GM19023 (cell line): ENCODE measurements at regions not wholly inside any gene's neighbourhood (a gene's known extent, or its start where the extent isn't known, plus 50 kb on each side); places are given as distances from the start of the nearest gene placed in this dataset.

Experiments used
- ATAC-seq: cut with Tn5 transposase; IDR thresholded peaks from one replicate; pipeline ENCODE4 v1.9.1; 2021; ENCODE audit warnings: mild to moderate bottlenecking, moderate library complexity; ENCODE audit not compliant: unreplicated experiment

GRCh38 chr5:165296401-165297130 lies 1791.1 kb downstream of the MAT2B start:
- no peak for ATAC-seq

- no peak for ATAC-seq
Measured at GRCh38 chr5:165304193-165304827, 1798.9 kb downstream of the MAT2B start.

GRCh38 chr5:165305596-165305995 lies 1800.2 kb downstream of the MAT2B start:
- ATAC-seq: no peak

- no peak for ATAC-seq
Measured at GRCh38 chr5:165309446-165309845, 1804.0 kb downstream of the MAT2B start.

GRCh38 chr5:165310031-165310430 lies 1804.6 kb downstream of the MAT2B start:
- ATAC-seq: no peak

GRCh38 chr5:165321912-165322311 lies 1816.5 kb downstream of the MAT2B start:
- ATAC-seq: no peak

- no peak for ATAC-seq
Measured at GRCh38 chr5:165325221-165325620, 1819.8 kb downstream of the MAT2B start.

GRCh38 chr5:165327631-165328030 lies 1822.2 kb downstream of the MAT2B start:
- no peak for ATAC-seq

- ATAC-seq: no peak
Measured at GRCh38 chr5:165328846-165329245, 1823.4 kb downstream of the MAT2B start.

- ATAC-seq: no peak
Measured at GRCh38 chr5:165333623-165334022, 1828.2 kb downstream of the MAT2B start.

GRCh38 chr5:165334201-165334600 lies 1828.8 kb downstream of the MAT2B start:
- ATAC-seq: no peak

- ATAC-seq: no peak
Measured at GRCh38 chr5:165349735-165350134, 1844.3 kb downstream of the MAT2B start.

GRCh38 chr5:165351342-165351741 lies 1845.9 kb downstream of the MAT2B start:
- no peak for ATAC-seq

GRCh38 chr5:165360366-165360765 lies 1854.9 kb downstream of the MAT2B start:
- no peak for ATAC-seq

- ATAC-seq: no peak
Measured at GRCh38 chr5:165360784-165361542, 1855.5 kb downstream of the MAT2B start.

- no peak for ATAC-seq
Measured at GRCh38 chr5:165370233-165370632, 1864.8 kb downstream of the MAT2B start.

GRCh38 chr5:165370794-165371193 lies 1865.4 kb downstream of the MAT2B start:
- ATAC-seq: no peak

- ATAC-seq: no peak
Measured at GRCh38 chr5:165375201-165375600, 1869.8 kb downstream of the MAT2B start.

GRCh38 chr5:165393839-165394238 lies 1888.4 kb downstream of the MAT2B start:
- no peak for ATAC-seq

- ATAC-seq: no peak
Measured at GRCh38 chr5:165397516-165397915, 1892.1 kb downstream of the MAT2B start.

- ATAC-seq: no peak
Measured at GRCh38 chr5:165400086-165400485, 1894.7 kb downstream of the MAT2B start.

GRCh38 chr5:165404917-165405316 lies 1899.5 kb downstream of the MAT2B start:
- no peak for ATAC-seq
